Esophagus squamous epithelium (tissue), 4 donors: ENCODE measurements at regions not wholly inside any gene's neighbourhood (a gene's known extent, or its start where the extent isn't known, plus 50 kb on each side); places are given as distances from the start of the nearest gene placed in this dataset.

Experiments used
- CTCF ChIP-seq, 6 experiments: fragments of 450-650 bp in 4 of 6; fragments of 200-600 bp in 2 of 6; sonication (generic) in 2 of 6; IDR thresholded peaks; one replicate each; pipeline ENCODE4 v1.5.1; 2016 to 2019; ENCODE audit warnings: antibody characterized with exemption in 6 of 6, mild to moderate bottlenecking in 4 of 6, moderate library complexity in 4 of 6
- POLR2A ChIP-seq, 4 donors: fragments of 450-650 bp; IDR thresholded peaks; one replicate each; pipeline ENCODE4 v1.6.1; 2017; ENCODE audit warnings: antibody characterized with exemption in 4 of 4, mild to moderate bottlenecking in 4 of 4, moderate library complexity in 3 of 4

DNA sequence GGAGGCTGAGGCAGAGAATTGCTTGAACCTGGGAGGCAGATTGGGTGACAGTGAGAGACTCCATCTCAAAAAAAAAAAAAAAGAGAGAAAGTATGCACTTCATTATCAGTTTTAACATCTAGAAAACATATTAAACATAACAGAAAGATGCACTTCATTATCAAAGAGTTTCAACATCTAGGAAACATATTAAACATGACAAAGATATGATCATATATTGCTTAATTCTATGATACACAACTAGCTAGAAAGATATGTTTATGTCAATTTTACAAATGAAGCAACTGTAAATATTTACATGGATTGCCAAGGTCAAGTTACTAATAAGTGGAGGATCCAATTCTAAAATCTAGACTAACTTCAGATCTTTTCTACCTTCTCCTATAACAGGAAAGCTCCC is 50.4 kb upstream of the CTSC start:
- no peak for TF ChIP-seq POLR2A (IDR thresholded peaks at IDR 0.05)
- no peak for TF ChIP-seq CTCF (IDR thresholded peaks at IDR 0.05)
